Stimulated activated CD8-positive, alpha-beta memory T cell treated with anti-CD3 and anti-CD28 coated beads, Interleukin-2, amount 100 ng/mL, for 48 hours (primary cell): ENCODE measurements at regions not wholly inside any gene's neighbourhood (a gene's known extent, or its start where the extent isn't known, plus 50 kb on each side); places are given as distances from the start of the nearest gene placed in this dataset.
"Not testable (repeated sequence)": the region's sequence is repeated elsewhere in the genome, so short reads cannot be mapped to it uniquely, and the experiment has no call there.

ENCODE experiments used
- DNase-seq, 2 donors: peaks; one replicate each; pipeline ENCODE4 v3.0.0-alpha.2; 2020; ENCODE audit warnings: low read depth in 2 of 2

GRCh38 chr1:241447031-241447644, 72.4 kb downstream of the FH start:
- DNase-seq, result no peak

GRCh38 chr1:241444836-241445235, 74.7 kb downstream of the FH start:
- DNase-seq, result no peak

- no peak for DNase-seq
These were observed 76.0 kb downstream of the FH start for GRCh38 chr1:241443561-241443960.

- DNase-seq, result no peak
These were observed 76.9 kb downstream of the FH start for GRCh38 chr1:241442686-241443085.

GRCh38 chr1:241440904-241441303, 78.7 kb downstream of the FH start:
- DNase-seq, result no peak

GRCh38 chr1:241438686-241439085, 80.9 kb downstream of the FH start:
- DNase-seq, result not testable (repeated sequence)

GRCh38 chr1:241432241-241432640, 75.2 kb upstream of the RGS7 start:
- no peak for DNase-seq

GRCh38 chr1:241425091-241425490, 68.1 kb upstream of the RGS7 start:
- not testable (repeated sequence) for DNase-seq

- no peak for DNase-seq
These were observed 67.5 kb upstream of the RGS7 start for GRCh38 chr1:241424480-241424971.

- DNase-seq, result peak in 1 of 2 donors; percentile 4
These were observed 66.8 kb upstream of the RGS7 start for GRCh38 chr1:241423541-241424479.

- no peak for DNase-seq
These were observed 65.5 kb upstream of the RGS7 start for GRCh38 chr1:241422470-241422869.

- no peak for DNase-seq
These were observed 63.0 kb upstream of the RGS7 start for GRCh38 chr1:241419986-241420385.

GRCh38 chr1:241417258-241417657, 60.3 kb upstream of the RGS7 start:
- no peak for DNase-seq

- no peak for DNase-seq
These were observed 57.0 kb upstream of the RGS7 start for GRCh38 chr1:241413974-241414373.

GRCh38 chr1:241413386-241413785, 56.4 kb upstream of the RGS7 start:
- DNase-seq, result no peak

- no peak for DNase-seq
These were observed 55.6 kb upstream of the RGS7 start for GRCh38 chr1:241412646-241413045.

GRCh38 chr1:241411776-241412338, 54.9 kb upstream of the RGS7 start:
- DNase-seq, result no peak

GRCh38 chr1:241411056-241411775, 54.2 kb upstream of the RGS7 start:
- DNase-seq, result no peak

GRCh38 chr1:241408170-241408569, 51.2 kb upstream of the RGS7 start:
- DNase-seq, result no peak
